Kidney capillary endothelial cell (primary cell): ENCODE measurements at regions not wholly inside any gene's neighbourhood (a gene's known extent, or its start where the extent isn't known, plus 50 kb on each side); places are given as distances from the start of the nearest gene placed in this dataset.

Experiments
- DNase-seq: peaks from one replicate; pipeline ENCODE4 v3.0.0-alpha.2; 2018; ENCODE audit warnings: low spot score

GRCh38 chr3:23644099-23644498 lies 161.7 kb upstream of the UBE2E1 start:
- DNase-seq: no peak

- no peak for DNase-seq
These were observed 161.1 kb upstream of the UBE2E1 start for GRCh38 chr3:23644676-23645075.

- DNase-seq: no peak
These were observed 160.1 kb upstream of the UBE2E1 start for GRCh38 chr3:23645533-23646183.

GRCh38 chr3:23646184-23646920 lies 159.4 kb upstream of the UBE2E1 start:
- DNase-seq: no peak

DNA sequence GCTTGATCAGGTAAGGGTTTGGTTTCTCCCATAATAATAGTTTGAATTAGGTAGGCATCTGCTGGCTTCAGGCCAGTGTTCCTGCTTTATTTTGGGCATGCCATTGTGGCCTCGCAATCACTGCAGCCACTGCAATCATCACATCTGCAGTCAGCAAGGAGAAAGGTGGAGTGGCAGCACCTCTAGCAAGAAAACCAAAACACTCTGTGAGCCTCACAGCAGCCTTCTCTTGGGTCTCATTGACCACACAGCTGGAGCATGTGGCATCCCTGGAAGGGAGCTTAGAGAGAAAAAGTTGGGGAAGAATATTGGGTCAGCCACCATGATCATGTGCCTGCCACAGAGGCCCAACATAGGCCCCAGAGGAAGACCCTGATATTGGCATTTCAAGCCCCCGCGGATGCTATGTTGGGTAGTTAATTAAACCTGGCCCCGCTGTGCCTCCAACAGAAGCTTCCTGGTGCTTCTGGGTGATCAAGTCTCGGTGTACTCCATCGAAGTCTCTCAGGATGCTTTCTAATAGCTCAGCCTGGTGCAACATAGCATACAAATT lies 158.0 kb upstream of the UBE2E1 start:
- DNase-seq: no peak

DNA sequence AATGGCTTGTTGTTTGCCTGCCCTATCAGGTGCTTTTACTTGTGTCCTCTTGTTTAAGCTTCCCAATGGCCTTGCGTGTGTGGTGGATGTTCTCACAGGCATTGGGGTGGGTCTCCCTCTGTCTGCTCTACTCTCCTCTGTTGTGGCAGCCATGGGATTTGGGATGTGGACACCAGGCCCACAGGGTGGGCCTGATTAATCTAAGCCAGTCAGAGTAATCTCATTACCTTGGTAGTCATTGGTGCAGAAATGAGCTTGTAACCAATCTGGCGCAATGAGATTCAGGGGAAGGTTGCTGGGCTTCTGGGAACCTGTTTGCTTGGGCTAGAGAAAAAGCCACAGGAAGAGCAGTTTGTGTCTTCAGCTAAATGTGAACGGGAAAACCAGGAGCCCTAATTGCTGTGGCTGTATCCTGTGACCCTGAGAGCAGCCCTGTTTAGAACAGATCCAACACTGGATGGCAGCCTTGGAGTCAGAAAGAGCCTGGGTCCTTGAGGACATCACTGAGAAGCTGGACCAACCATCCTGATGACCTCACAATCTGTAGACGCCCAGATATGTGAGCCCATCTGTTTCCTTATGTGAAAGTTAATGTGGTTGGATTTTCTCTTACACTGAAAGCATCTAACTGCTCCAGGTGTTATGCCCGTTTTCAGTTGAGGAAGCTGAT lies 157.3 kb upstream of the UBE2E1 start:
- DNase-seq: peak; percentile 59

DNA sequence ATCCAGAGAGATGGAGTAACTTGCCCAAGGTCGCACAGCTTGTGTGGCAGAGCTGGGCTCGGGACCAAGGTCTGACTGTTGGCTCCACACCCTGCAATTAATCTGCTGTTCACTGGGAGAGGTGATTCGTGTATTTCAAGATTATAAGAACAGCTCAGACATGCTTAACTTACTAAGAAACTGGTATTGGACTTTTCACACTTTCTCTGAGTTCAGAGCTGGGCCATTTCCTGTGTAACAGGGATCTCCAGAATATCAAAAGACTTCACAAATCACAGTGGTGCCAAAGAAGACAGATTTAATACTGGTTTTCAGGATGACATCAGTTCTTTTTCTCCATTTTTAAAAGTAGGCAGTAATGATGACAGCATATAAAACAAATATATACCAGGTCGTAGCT lies 156.8 kb upstream of the UBE2E1 start:
- DNase-seq: no peak

GRCh38 chr3:23649448-23649847 lies 156.3 kb upstream of the UBE2E1 start:
- DNase-seq: no peak

GRCh38 chr3:23650371-23651140 lies 155.2 kb upstream of the UBE2E1 start:
- peak; percentile 92 for DNase-seq

GRCh38 chr3:23653647-23654525 lies 151.9 kb upstream of the UBE2E1 start:
- no peak for DNase-seq

DNA sequence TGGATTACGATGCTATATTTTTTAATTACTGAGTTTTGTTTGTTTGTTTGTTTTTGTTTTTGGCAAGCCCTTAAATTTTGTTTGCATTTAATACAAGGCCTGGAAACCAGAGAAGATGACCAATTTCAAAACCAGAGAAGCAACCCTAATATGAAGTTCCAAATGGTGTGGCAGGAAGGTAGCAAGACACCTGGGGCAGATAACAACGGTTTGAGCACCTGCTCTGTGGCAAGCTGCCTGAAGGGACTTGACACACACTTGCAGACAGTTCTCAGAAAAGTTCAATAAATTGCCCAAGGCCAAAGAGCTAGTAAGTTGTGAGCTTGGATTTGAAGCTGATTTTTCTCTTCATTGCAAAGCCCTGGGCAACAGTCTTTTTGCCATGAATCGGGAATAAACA lies 151.2 kb upstream of the UBE2E1 start:
- DNase-seq: no peak

- no peak for DNase-seq
These were observed 150.0 kb upstream of the UBE2E1 start for GRCh38 chr3:23655749-23656148.

- DNase-seq: no peak
These were observed 149.6 kb upstream of the UBE2E1 start for GRCh38 chr3:23656199-23656598.

DNA sequence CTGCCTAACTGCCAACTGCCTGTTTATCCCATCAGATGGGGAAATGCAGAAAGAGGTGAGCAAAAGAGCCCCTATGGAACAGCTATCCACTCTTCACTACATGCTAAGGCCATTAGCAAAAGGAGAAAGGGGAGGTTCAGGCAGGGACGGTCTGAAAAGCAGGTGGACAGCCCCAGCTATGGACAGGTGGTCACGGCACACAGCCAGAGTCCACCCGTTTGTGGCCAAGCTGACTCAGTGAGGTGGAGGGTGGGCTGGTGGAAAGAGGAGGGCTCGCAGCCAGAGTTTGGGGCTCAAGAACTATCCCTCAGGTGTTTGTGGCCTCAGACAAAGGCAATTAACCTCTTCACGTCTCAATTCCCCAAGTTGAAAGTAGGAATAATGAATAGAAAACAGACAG lies 148.9 kb upstream of the UBE2E1 start:
- no peak for DNase-seq

GRCh38 chr3:23657647-23658046 lies 148.1 kb upstream of the UBE2E1 start:
- no peak for DNase-seq

DNA sequence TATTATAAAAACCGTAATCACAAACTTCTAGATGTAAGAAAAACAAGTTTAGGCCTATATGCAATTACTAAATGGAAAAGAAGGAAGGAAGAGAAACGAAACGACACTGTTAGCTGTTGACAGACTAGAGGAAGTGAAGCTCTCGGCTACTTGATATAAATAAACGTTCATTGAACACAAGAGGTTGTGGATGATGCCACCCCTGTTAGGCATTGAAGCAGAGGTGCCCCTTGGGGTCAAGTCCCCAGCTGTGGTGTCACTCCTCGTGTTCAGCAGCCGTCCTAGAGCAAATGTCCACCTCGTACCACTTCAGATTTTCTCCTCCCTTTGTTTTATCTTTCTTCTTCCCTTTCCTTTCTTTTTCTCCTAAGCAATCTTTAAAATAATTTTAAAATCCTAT lies 146.5 kb upstream of the UBE2E1 start:
- DNase-seq: no peak

GRCh38 chr3:23659840-23660430 lies 145.8 kb upstream of the UBE2E1 start:
- no peak for DNase-seq

DNA sequence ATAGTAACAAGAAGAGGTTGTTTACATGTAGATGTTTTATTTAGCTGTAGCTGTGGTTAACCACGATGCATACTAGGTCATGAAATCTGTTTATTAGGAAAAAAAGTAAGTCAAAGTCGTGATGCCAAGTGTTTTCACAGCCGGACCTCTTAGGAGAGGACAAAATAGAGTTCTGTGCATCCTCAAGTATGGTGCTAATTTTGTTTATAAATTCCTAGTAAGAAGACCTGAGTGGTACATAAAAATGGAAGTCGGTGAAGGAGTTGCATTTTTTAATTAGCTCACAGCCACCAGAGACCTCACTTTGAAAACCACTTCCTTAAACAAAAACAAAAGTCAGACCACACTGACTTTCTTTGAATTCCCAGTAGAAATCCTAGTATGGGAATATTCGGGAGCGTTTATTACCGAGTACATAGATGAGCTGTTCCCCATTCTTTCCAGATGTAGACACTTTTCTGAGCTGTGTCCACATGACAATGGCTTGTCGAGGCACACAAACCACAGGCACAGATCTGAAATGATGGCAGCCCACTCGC lies 143.6 kb upstream of the UBE2E1 start:
- DNase-seq: no peak

GRCh38 chr3:23663246-23663645 lies 142.5 kb upstream of the UBE2E1 start:
- no peak for DNase-seq

GRCh38 chr3:23663661-23664186 lies 142.0 kb upstream of the UBE2E1 start:
- no peak for DNase-seq
